ENCODE measurements at regions not wholly inside any gene's neighbourhood (a gene's known extent, or its start where the extent isn't known, plus 50 kb on each side); places are given as distances from the start of the nearest gene placed in this dataset.

- no peak overlapping the region for H3K4ac ChIP-seq (ENCODE audit: low read depth in 1 of 2, low read length in 2 of 2)
- no peak overlapping the region for H3K14ac ChIP-seq (ENCODE audit: low read length in 2 of 2)
- no peak overlapping the region for H3K4me3 ChIP-seq (ENCODE audit: insufficient read depth in 1 of 2, low read depth in 1 of 2, low read length in 2 of 2)
- H3K9me3 ChIP-seq (ENCODE audit: control insufficient read depth, low read length) = no peaks in the 10 kb centered on the region
- no peak overlapping the region for H4K8ac ChIP-seq (ENCODE audit: low read length)
- no peak overlapping the region for H3K9ac ChIP-seq (ENCODE audit: low read length)
- H2BK120ac ChIP-seq (ENCODE audit: low read depth, low read length) = no peak overlapping the region
- no peaks in the 10 kb centered on the region for H3K36me3 ChIP-seq (ENCODE audit: control insufficient read depth in 1 of 2, insufficient read depth in 2 of 2, low read depth in 1 of 2, low read length in 2 of 2)
- no peak overlapping the region for H2BK15ac ChIP-seq (ENCODE audit: low read depth, poor library complexity, severe bottlenecking)
- H3K79me1 ChIP-seq (replicated peaks; ENCODE audit: low read length, poor library complexity, severe bottlenecking) = no peaks in the 10 kb centered on the region
- no peak overlapping the region for H4K91ac ChIP-seq (ENCODE audit: low read length)
- H2AK5ac ChIP-seq (ENCODE audit: low read length, severe bottlenecking) = no peak overlapping the region
- H3K4me1 ChIP-seq (ENCODE audit: control insufficient read depth, insufficient read depth, low read depth, low read length) = no peaks in the 10 kb centered on the region
- H3K27ac ChIP-seq (ENCODE audit: low read length, poor library complexity, severe bottlenecking) = no peak overlapping the region
- DNase-seq = no peak
- no peaks in the 10 kb centered on the region for H3K27me3 ChIP-seq (ENCODE audit: control insufficient read depth in 1 of 2, insufficient read depth in 1 of 2, low read length in 2 of 2)
- no peak overlapping the region for H3K23ac ChIP-seq (ENCODE audit: low read length in 2 of 2)
- no CpG with 5 or more reads among the region's 1 CpG for WGBS
- no peak overlapping the region for H3K18ac ChIP-seq (ENCODE audit: low read depth in 1 of 2, low read length in 2 of 2)
- no peak overlapping the region for H2BK5ac ChIP-seq (ENCODE audit: low read depth, low read length, poor library complexity, severe bottlenecking)
- H2AFZ ChIP-seq (ENCODE audit: low read depth, low read length) = no peak overlapping the region
- H3K4me2 ChIP-seq (ENCODE audit: low read length, poor library complexity, severe bottlenecking) = no peak overlapping the region
- no peak overlapping the region for H2BK12ac ChIP-seq (ENCODE audit: low read length in 2 of 2)
Observed at GRCh38 chr3:74866357-74867030, 252.0 kb upstream of the CNTN3 start.

GRCh38 chr3:74862476-74862875 lies 248.0 kb upstream of the CNTN3 start:
- no peak overlapping the region for H2AK5ac ChIP-seq (ENCODE audit: low read length, severe bottlenecking)
- no peaks in the 10 kb centered on the region for H3K27me3 ChIP-seq (ENCODE audit: control insufficient read depth in 1 of 2, insufficient read depth in 1 of 2, low read length in 2 of 2)
- H3K4me2 ChIP-seq (ENCODE audit: low read length, poor library complexity, severe bottlenecking) = no peak overlapping the region
- no peaks in the 10 kb centered on the region for H3K4me1 ChIP-seq (ENCODE audit: control insufficient read depth, insufficient read depth, low read depth, low read length)
- no peak overlapping the region for H2BK5ac ChIP-seq (ENCODE audit: low read depth, low read length, poor library complexity, severe bottlenecking)
- H3K9me3 ChIP-seq (ENCODE audit: control insufficient read depth, low read length) = no peaks in the 10 kb centered on the region
- H3K36me3 ChIP-seq (ENCODE audit: control insufficient read depth in 1 of 2, insufficient read depth in 2 of 2, low read depth in 1 of 2, low read length in 2 of 2) = no peaks in the 10 kb centered on the region
- H4K91ac ChIP-seq (ENCODE audit: low read length) = no peak overlapping the region
- H2BK120ac ChIP-seq (ENCODE audit: low read depth, low read length) = no peak overlapping the region
- H3K4me3 ChIP-seq (ENCODE audit: insufficient read depth in 1 of 2, low read depth in 1 of 2, low read length in 2 of 2) = no peak overlapping the region
- no peak overlapping the region for H3K27ac ChIP-seq (ENCODE audit: low read length, poor library complexity, severe bottlenecking)
- no peak overlapping the region for H3K14ac ChIP-seq (ENCODE audit: low read length in 2 of 2)
- no peak overlapping the region for H3K4ac ChIP-seq (ENCODE audit: low read depth in 1 of 2, low read length in 2 of 2)
- no peak overlapping the region for H3K23ac ChIP-seq (ENCODE audit: low read length in 2 of 2)
- no peaks in the 10 kb centered on the region for H3K79me1 ChIP-seq (replicated peaks; ENCODE audit: low read length, poor library complexity, severe bottlenecking)
- no peak overlapping the region for H4K8ac ChIP-seq (ENCODE audit: low read length)
- H2BK15ac ChIP-seq (ENCODE audit: low read depth, poor library complexity, severe bottlenecking) = no peak overlapping the region
- no peak for DNase-seq
- H2BK12ac ChIP-seq (ENCODE audit: low read length in 2 of 2) = no peak overlapping the region
- H3K9ac ChIP-seq (ENCODE audit: low read length) = no peak overlapping the region
- no peak overlapping the region for H3K18ac ChIP-seq (ENCODE audit: low read depth in 1 of 2, low read length in 2 of 2)
- 53% methylated on average over 3 of the region's 3 CpGs for WGBS
- H2AFZ ChIP-seq (ENCODE audit: low read depth, low read length) = no peak overlapping the region

DNA sequence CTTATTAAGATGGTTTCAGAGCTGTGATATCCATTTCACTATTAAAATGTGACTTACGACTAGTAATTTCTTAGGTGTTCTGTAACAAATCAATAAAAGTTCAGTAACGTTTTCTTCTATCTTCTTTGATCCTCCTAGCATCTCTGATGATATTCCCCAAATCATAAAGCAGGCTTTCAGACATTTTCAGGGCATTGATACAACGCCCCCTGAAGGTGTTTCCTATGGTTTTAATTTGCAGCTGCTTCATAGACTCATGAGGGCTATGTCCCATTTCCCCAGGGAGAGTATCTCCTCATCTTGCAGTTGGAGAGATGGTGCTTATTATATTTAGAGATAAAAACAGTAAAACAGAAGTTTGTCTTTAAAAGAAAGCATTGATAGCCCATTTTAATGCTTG lies 246.8 kb upstream of the CNTN3 start:
- Histone ChIP-seq H3K18ac (ENCODE audit: low read depth in 1 of 2, low read length in 2 of 2) (no peak overlapping the region), H2BK12ac (ENCODE audit: low read length in 2 of 2) (no peak overlapping the region), H2AFZ (ENCODE audit: low read depth, low read length) (no peak overlapping the region), H2BK15ac (ENCODE audit: low read depth, poor library complexity, severe bottlenecking) (no peak overlapping the region), H4K8ac (ENCODE audit: low read length) (no peak overlapping the region), H2BK5ac (ENCODE audit: low read depth, low read length, poor library complexity, severe bottlenecking) (no peak overlapping the region), H3K4me2 (ENCODE audit: low read length, poor library complexity, severe bottlenecking) (no peak overlapping the region), H3K27me3 (ENCODE audit: control insufficient read depth in 1 of 2, insufficient read depth in 1 of 2, low read length in 2 of 2) (no peaks in the 10 kb centered on the region), H3K36me3 (ENCODE audit: control insufficient read depth in 1 of 2, insufficient read depth in 2 of 2, low read depth in 1 of 2, low read length in 2 of 2) (no peaks in the 10 kb centered on the region), H2BK120ac (ENCODE audit: low read depth, low read length) (no peak overlapping the region), H2AK5ac (ENCODE audit: low read length, severe bottlenecking) (no peak overlapping the region), H3K27ac (ENCODE audit: low read length, poor library complexity, severe bottlenecking) (no peak overlapping the region), H3K23ac (ENCODE audit: low read length in 2 of 2) (no peak overlapping the region), H3K9me3 (ENCODE audit: control insufficient read depth, low read length) (no peaks in the 10 kb centered on the region), H3K4me1 (ENCODE audit: control insufficient read depth, insufficient read depth, low read depth, low read length) (no peaks in the 10 kb centered on the region), H3K14ac (ENCODE audit: low read length in 2 of 2) (no peak overlapping the region), H3K79me1 (replicated peaks; ENCODE audit: low read length, poor library complexity, severe bottlenecking) (no peaks in the 10 kb centered on the region), H3K4me3 (ENCODE audit: insufficient read depth in 1 of 2, low read depth in 1 of 2, low read length in 2 of 2) (no peak overlapping the region), H3K9ac (ENCODE audit: low read length) (no peak overlapping the region), H4K91ac (ENCODE audit: low read length) (no peak overlapping the region), H3K4ac (ENCODE audit: low read depth in 1 of 2, low read length in 2 of 2) (no peak overlapping the region)
- 42% methylated on average over 3 of the region's 3 CpGs for WGBS
- no peak for DNase-seq

DNA sequence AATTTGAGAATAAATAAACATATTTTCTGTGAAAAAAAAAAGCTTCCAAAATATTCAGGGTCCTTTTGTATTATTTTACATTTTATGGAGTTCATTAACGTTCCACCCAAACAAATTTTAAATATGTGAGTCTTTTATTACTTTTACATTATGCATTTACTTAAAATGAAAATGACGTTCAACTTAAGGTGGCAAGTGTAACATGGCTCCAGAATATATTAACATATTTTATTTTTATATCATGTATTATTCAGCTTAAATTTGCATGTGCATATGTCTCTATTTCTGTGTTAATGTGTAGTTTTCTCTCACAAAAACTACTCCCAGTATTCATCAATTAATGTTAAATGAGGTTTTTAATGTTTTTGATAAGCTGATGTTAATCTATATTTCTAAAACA lies 243.6 kb upstream of the CNTN3 start:
- DNase-seq = no peak
- Histone ChIP-seq H3K4me2 (ENCODE audit: low read length, poor library complexity, severe bottlenecking) (no peak overlapping the region), H3K9ac (ENCODE audit: low read length) (no peak overlapping the region), H3K79me1 (replicated peaks; ENCODE audit: low read length, poor library complexity, severe bottlenecking) (no peaks in the 10 kb centered on the region), H3K27ac (ENCODE audit: low read length, poor library complexity, severe bottlenecking) (no peak overlapping the region), H2AFZ (ENCODE audit: low read depth, low read length) (no peak overlapping the region), H3K4me1 (ENCODE audit: control insufficient read depth, insufficient read depth, low read depth, low read length) (no peaks in the 10 kb centered on the region), H3K36me3 (ENCODE audit: control insufficient read depth in 1 of 2, insufficient read depth in 2 of 2, low read depth in 1 of 2, low read length in 2 of 2) (no peaks in the 10 kb centered on the region), H3K23ac (ENCODE audit: low read length in 2 of 2) (no peak overlapping the region), H2AK5ac (ENCODE audit: low read length, severe bottlenecking) (no peak overlapping the region), H2BK5ac (ENCODE audit: low read depth, low read length, poor library complexity, severe bottlenecking) (no peak overlapping the region), H3K4ac (ENCODE audit: low read depth in 1 of 2, low read length in 2 of 2) (no peak overlapping the region), H2BK12ac (ENCODE audit: low read length in 2 of 2) (no peak overlapping the region), H4K91ac (ENCODE audit: low read length) (no peak overlapping the region), H4K8ac (ENCODE audit: low read length) (no peak overlapping the region), H3K27me3 (ENCODE audit: control insufficient read depth in 1 of 2, insufficient read depth in 1 of 2, low read length in 2 of 2) (no peaks in the 10 kb centered on the region), H2BK15ac (ENCODE audit: low read depth, poor library complexity, severe bottlenecking) (no peak overlapping the region), H3K4me3 (ENCODE audit: insufficient read depth in 1 of 2, low read depth in 1 of 2, low read length in 2 of 2) (no peak overlapping the region), H3K18ac (ENCODE audit: low read depth in 1 of 2, low read length in 2 of 2) (no peak overlapping the region), H2BK120ac (ENCODE audit: low read depth, low read length) (no peak overlapping the region), H3K14ac (ENCODE audit: low read length in 2 of 2) (no peak overlapping the region), H3K9me3 (ENCODE audit: control insufficient read depth, low read length) (no peaks in the 10 kb centered on the region)
- no CpG with 5 or more reads among the region's 2 CpGs for WGBS

Data from mesenchymal stem cell (in vitro differentiated cells and primary cell).